WTC11 (cell line): ENCODE measurements at regions not wholly inside any gene's neighbourhood (a gene's known extent, or its start where the extent isn't known, plus 50 kb on each side); places are given as distances from the start of the nearest gene placed in this dataset.

ENCODE experiments used
- ATAC-seq: fragments of 200-7000 bp; cut with Tn5 transposase; 2 replicates; pipeline ENCODE4 v1.10.0; 2021; ENCODE audit warnings: mild to moderate bottlenecking, moderate library complexity
- CTCF ChIA-PET: fragments of 300-600 bp; sonication (Branson Sonifier 250); formaldehyde crosslinking; loops from one replicate; lab custom pipeline; 2021; ENCODE audit warnings: antibody characterized with exemption; lab: Charles Lee
- POLR2A ChIA-PET: fragments of 350-600 bp; sonication (Branson Sonifier 250); formaldehyde crosslinking; loops from one replicate; lab custom pipeline; 2021; ENCODE audit warnings: antibody characterized with exemption; lab: Charles Lee
- DNase-seq: peaks from one replicate; pipeline ENCODE4 v3.0.0; 2021; ENCODE audit warnings: low spot score
- H3K27ac Mint-ChIP-seq: 2 replicates; pipeline ENCODE4 v1.8.0; 2021; ENCODE audit warnings: mixed read lengths
- H3K27me3 Mint-ChIP-seq: 2 replicates; pipeline ENCODE4 v1.8.0; 2021; ENCODE audit warnings: low read depth, mild to moderate bottlenecking, moderate library complexity, mixed read lengths
- H3K36me3 Mint-ChIP-seq: 2 replicates; pipeline ENCODE4 v1.8.0; 2021; ENCODE audit warnings: mixed read lengths
- H3K4me1 Mint-ChIP-seq: 2 replicates; pipeline ENCODE4 v1.8.0; 2022; ENCODE audit warnings: mixed read lengths
- H3K4me3 Mint-ChIP-seq: 2 replicates; pipeline ENCODE4 v1.8.0; 2021; ENCODE audit warnings: mild to moderate bottlenecking, moderate library complexity, mixed read lengths
- H3K9me3 Mint-ChIP-seq: 2 replicates; pipeline ENCODE4 v1.8.0; 2021; ENCODE audit warnings: mixed read lengths
- CREB1 ChIP-seq: sonication (generic); formaldehyde crosslinking; IDR thresholded peaks from 2 replicates; pipeline ENCODE4 v1.8.0; 2023; ENCODE audit warnings: mild to moderate bottlenecking, missing genetic modification reagents
- ESRRA ChIP-seq: sonication (generic); formaldehyde crosslinking; IDR thresholded peaks from 2 replicates; pipeline ENCODE4 v1.8.1; 2022; ENCODE audit warnings: mild to moderate bottlenecking, missing genetic modification reagents, borderline replicate concordance
- FOXP4 ChIP-seq: sonication (generic); formaldehyde crosslinking; IDR thresholded peaks from 2 replicates; pipeline ENCODE4 v1.8.0; 2022; ENCODE audit warnings: mild to moderate bottlenecking, missing genetic modification reagents
- GABPB1 ChIP-seq: sonication (generic); formaldehyde crosslinking; IDR thresholded peaks from 2 replicates; pipeline ENCODE4 v1.8.1; 2023; ENCODE audit warnings: mild to moderate bottlenecking, missing genetic modification reagents
- GTF2I ChIP-seq: fragments of 250-450 bp; sonication (Bioruptor Pico); conservative IDR thresholded peaks from 2 replicates; pipeline ENCODE4 v1.4.0; 2021; ENCODE audit warnings: mild to moderate bottlenecking
- IRF2 ChIP-seq: sonication (generic); formaldehyde crosslinking; IDR thresholded peaks from 2 replicates; pipeline ENCODE4 v1.8.0; 2022; ENCODE audit warnings: low read depth, missing genetic modification reagents, borderline replicate concordance
- KAT7 ChIP-seq: sonication (generic); formaldehyde crosslinking; IDR thresholded peaks from 2 replicates; pipeline ENCODE4 v1.8.1; 2023; ENCODE audit warnings: missing genetic modification reagents, mild to moderate bottlenecking, borderline replicate concordance
- MAX ChIP-seq: sonication (generic); formaldehyde crosslinking; IDR thresholded peaks from 2 replicates; pipeline ENCODE4 v1.8.0; 2022; ENCODE audit warnings: mild to moderate bottlenecking, missing genetic modification reagents
- NFE2L1 ChIP-seq: sonication (generic); formaldehyde crosslinking; IDR thresholded peaks from 2 replicates; pipeline ENCODE4 v1.8.1; 2023; ENCODE audit warnings: missing genetic modification reagents
- ZBTB43 ChIP-seq: sonication (generic); formaldehyde crosslinking; IDR thresholded peaks from 2 replicates; pipeline ENCODE4 v1.8.1; 2023; ENCODE audit warnings: mild to moderate bottlenecking, missing genetic modification reagents
- ZNF423 ChIP-seq: fragments of 250-450 bp; sonication (Bioruptor Pico); IDR thresholded peaks from 2 replicates; pipeline ENCODE4 v2.1.2; 2022; ENCODE audit warnings: mild to moderate bottlenecking, moderate library complexity
- TF ChIP-seq, protein P1 (sequence below): sonication (generic); formaldehyde crosslinking; IDR thresholded peaks from 2 replicates; pipeline ENCODE4 v1.8.1; 2023; ENCODE audit warnings: mild to moderate bottlenecking, missing genetic modification reagents, moderate library complexity
- TF ChIP-seq, protein P2 (sequence below): fragments of 250-450 bp; sonication (Bioruptor Pico); IDR thresholded peaks from 2 replicates; pipeline ENCODE4 v1.9.0; 2021; ENCODE audit warnings: mild to moderate bottlenecking
- TF ChIP-seq, protein P3 (sequence below): sonication (generic); formaldehyde crosslinking; IDR thresholded peaks from 2 replicates; pipeline ENCODE4 v1.8.0; 2022; ENCODE audit warnings: mild to moderate bottlenecking, missing genetic modification reagents
- TF ChIP-seq, protein P4 (sequence below): sonication (generic); formaldehyde crosslinking; IDR thresholded peaks from 2 replicates; pipeline ENCODE4 v1.8.1; 2023; ENCODE audit warnings: mild to moderate bottlenecking, missing genetic modification reagents, moderate library complexity
- TF ChIP-seq, protein P5 (sequence below): sonication (generic); formaldehyde crosslinking; IDR thresholded peaks from 2 replicates; pipeline ENCODE4 v1.8.1; 2022; ENCODE audit warnings: low read depth, missing genetic modification reagents, borderline replicate concordance

- TF ChIP-seq, protein P1, sequence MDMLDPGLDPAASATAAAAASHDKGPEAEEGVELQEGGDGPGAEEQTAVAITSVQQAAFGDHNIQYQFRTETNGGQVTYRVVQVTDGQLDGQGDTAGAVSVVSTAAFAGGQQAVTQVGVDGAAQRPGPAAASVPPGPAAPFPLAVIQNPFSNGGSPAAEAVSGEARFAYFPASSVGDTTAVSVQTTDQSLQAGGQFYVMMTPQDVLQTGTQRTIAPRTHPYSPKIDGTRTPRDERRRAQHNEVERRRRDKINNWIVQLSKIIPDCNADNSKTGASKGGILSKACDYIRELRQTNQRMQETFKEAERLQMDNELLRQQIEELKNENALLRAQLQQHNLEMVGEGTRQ, result no peak
Measured at GRCh38 chr10:123356799-123357198, 202.6 kb downstream of the BUB3 start (continued).

DNA sequence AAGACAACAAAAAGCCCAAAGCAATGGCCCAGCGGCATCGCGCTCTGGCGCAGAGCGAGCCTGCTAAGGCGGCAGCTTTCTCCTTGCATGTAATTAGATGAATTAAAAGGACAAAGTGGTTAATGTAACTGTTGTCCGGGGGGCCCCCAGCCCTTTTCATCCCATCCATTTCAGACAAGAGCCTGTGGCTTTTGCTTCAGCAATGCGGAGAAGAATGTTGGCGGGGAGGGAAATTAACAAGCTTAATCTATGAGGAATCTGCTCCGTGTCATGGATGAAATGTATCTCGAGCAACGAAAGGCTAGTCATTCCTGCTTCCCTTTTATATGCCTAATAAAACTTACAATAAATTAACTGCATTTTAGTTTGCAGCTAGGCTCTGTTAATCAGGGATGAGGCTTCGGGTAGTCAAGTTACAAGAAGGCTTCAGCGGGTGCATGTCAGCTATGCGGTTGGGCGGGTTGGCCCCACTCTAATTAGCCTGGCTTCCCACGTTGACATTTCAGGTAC is 203.3 kb downstream of the BUB3 start:
- DNase-seq (no peak), ATAC-seq (peak; percentile 63)
- TF ChIP-seq FOXP4 (CRISPR knock-in tag) (no peak), GABPB1 (CRISPR knock-in tag) (no peak), ZNF423 (CRISPR knock-in tag) (no peak), NFE2L1 (CRISPR knock-in tag) (no peak), ZBTB43 (CRISPR knock-in tag) (no peak), GTF2I (CRISPR knock-in tag) (no peak), KAT7 (CRISPR knock-in tag) (no peak), CREB1 (no peak), ESRRA (CRISPR knock-in tag) (no peak), IRF2 (CRISPR knock-in tag) (no peak), MAX (CRISPR knock-in tag) (no peak)
- TF ChIP-seq, protein P2, sequence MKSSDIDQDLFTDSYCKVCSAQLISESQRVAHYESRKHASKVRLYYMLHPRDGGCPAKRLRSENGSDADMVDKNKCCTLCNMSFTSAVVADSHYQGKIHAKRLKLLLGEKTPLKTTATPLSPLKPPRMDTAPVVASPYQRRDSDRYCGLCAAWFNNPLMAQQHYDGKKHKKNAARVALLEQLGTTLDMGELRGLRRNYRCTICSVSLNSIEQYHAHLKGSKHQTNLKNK (CRISPR knock-in tag), result no peak
- TF ChIP-seq, protein P3, sequence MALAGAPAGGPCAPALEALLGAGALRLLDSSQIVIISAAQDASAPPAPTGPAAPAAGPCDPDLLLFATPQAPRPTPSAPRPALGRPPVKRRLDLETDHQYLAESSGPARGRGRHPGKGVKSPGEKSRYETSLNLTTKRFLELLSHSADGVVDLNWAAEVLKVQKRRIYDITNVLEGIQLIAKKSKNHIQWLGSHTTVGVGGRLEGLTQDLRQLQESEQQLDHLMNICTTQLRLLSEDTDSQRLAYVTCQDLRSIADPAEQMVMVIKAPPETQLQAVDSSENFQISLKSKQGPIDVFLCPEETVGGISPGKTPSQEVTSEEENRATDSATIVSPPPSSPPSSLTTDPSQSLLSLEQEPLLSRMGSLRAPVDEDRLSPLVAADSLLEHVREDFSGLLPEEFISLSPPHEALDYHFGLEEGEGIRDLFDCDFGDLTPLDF (CRISPR knock-in tag), result no peak
- TF ChIP-seq, protein P4, sequence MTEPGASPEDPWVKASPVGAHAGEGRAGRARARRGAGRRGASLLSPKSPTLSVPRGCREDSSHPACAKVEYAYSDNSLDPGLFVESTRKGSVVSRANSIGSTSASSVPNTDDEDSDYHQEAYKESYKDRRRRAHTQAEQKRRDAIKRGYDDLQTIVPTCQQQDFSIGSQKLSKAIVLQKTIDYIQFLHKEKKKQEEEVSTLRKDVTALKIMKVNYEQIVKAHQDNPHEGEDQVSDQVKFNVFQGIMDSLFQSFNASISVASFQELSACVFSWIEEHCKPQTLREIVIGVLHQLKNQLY (CRISPR knock-in tag), result no peak
- TF ChIP-seq, protein P5, sequence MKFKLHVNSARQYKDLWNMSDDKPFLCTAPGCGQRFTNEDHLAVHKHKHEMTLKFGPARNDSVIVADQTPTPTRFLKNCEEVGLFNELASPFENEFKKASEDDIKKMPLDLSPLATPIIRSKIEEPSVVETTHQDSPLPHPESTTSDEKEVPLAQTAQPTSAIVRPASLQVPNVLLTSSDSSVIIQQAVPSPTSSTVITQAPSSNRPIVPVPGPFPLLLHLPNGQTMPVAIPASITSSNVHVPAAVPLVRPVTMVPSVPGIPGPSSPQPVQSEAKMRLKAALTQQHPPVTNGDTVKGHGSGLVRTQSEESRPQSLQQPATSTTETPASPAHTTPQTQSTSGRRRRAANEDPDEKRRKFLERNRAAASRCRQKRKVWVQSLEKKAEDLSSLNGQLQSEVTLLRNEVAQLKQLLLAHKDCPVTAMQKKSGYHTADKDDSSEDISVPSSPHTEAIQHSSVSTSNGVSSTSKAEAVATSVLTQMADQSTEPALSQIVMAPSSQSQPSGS (CRISPR knock-in tag), result no peak
- no peaks in the 10 kb centered on the region for H3K36me3 Mint-ChIP-seq
- H3K9me3 Mint-ChIP-seq, result no peaks in the 10 kb centered on the region
- ChIA-PET CTCF (interaction anchor here (0.5 to 1.8 kb wide), 6 partner anchors 22 to 335 kb away, joined by 3 to 9 read pairs (median 3); no protein-coding TSS in a partner anchor), POLR2A (no interaction called here)
- H3K27me3 Mint-ChIP-seq, result no peaks in the 10 kb centered on the region; the same call in 1 of the 2 replicates
- H3K4me3 Mint-ChIP-seq, result no peak overlapping the region
- no peak overlapping the region for H3K27ac Mint-ChIP-seq
- peaks cover 29% of the 10 kb centered on the region for H3K4me1 Mint-ChIP-seq
